ENCODE measurements at regions not wholly inside any gene's neighbourhood (a gene's known extent, or its start where the extent isn't known, plus 50 kb on each side); places are given as distances from the start of the nearest gene placed in this dataset.

DNA sequence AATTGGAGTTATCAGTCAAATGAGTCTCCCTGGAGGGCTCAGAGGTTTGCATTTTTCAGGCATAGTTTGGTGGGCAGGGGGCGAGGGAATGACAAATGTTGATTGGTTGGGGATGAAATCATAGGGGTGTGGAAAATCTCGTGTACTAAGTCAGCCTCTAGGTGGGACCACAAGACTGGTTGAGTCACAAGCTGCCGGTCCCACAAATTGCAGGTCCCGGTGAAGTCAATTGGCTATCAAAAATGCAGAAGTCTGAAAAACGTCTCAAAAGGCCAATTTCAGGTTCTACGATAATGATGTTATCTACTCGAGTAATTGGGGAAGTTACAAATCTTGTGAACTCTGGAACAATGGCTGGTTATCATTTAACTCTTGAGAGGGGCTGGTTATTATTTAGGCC is 98.8 kb upstream of the DHX15 start:
- H3K4me3 Mint-ChIP-seq: no peak overlapping the region
- H3K36me3 Mint-ChIP-seq: no peaks in the 10 kb centered on the region
- peak in 1 of 3 donors; percentile 29 for DNase-seq
- no peaks in the 10 kb centered on the region for H4K20me1 ChIP-seq (ENCODE audit: insufficient read depth, low read length)
- no peaks in the 10 kb centered on the region for H3K9me3 ChIP-seq (replicated peaks in 1 of 2; ENCODE audit: control insufficient read depth in 1 of 2, insufficient read depth in 1 of 2, low read length in 2 of 2)
- no peaks in the 10 kb centered on the region for H3K79me2 ChIP-seq (ENCODE audit: insufficient read depth, low read length)
- H3K4me2 ChIP-seq (replicated peaks; ENCODE audit: extremely low read depth, low read length, poor library complexity, severe bottlenecking): no peak overlapping the region
- peaks cover 3% of the 10 kb centered on the region for H3K4me1 Mint-ChIP-seq
- WGBS (ENCODE audit: insufficient coverage): 22% methylated on average over 4 of the region's 7 CpGs
- H3K9ac ChIP-seq (ENCODE audit: insufficient read depth, low read length, poor library complexity, severe bottlenecking): no peak overlapping the region
- no peaks in the 10 kb centered on the region for H3K27me3 ChIP-seq (ENCODE audit: control insufficient read depth in 2 of 2, insufficient read depth in 2 of 2, low read length in 2 of 2)
- no peaks in the 10 kb centered on the region for H3K36me3 ChIP-seq (replicated peaks in 1 of 2; ENCODE audit: control insufficient read depth in 1 of 2, insufficient read depth in 2 of 2, low read length in 2 of 2)
- no peak overlapping the region for H3K27ac Mint-ChIP-seq
- H3K4me1 ChIP-seq (ENCODE audit: control insufficient read depth in 1 of 2, insufficient read depth in 2 of 2, low read length in 2 of 2): no peaks in the 10 kb centered on the region
- no peak overlapping the region for H2AFZ ChIP-seq (ENCODE audit: insufficient read depth, low read depth, low read length, poor library complexity, severe bottlenecking)
- TF ChIP-seq, protein P1, sequence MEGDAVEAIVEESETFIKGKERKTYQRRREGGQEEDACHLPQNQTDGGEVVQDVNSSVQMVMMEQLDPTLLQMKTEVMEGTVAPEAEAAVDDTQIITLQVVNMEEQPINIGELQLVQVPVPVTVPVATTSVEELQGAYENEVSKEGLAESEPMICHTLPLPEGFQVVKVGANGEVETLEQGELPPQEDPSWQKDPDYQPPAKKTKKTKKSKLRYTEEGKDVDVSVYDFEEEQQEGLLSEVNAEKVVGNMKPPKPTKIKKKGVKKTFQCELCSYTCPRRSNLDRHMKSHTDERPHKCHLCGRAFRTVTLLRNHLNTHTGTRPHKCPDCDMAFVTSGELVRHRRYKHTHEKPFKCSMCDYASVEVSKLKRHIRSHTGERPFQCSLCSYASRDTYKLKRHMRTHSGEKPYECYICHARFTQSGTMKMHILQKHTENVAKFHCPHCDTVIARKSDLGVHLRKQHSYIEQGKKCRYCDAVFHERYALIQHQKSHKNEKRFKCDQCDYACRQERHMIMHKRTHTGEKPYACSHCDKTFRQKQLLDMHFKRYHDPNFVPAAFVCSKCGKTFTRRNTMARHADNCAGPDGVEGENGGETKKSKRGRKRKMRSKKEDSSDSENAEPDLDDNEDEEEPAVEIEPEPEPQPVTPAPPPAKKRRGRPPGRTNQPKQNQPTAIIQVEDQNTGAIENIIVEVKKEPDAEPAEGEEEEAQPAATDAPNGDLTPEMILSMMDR (IDR thresholded peaks at IDR 0.05): no peak
- intact Hi-C loops (cut with micrococcal nuclease): no loop called here
- H3K27me3 Mint-ChIP-seq (ENCODE audit: low read depth in 3 of 3): peaks cover 8 to 12% (median 10%) of the 10 kb centered on the region in 3 donors
- H3K27ac ChIP-seq (ENCODE audit: low read depth in 1 of 2, low read length in 2 of 2): no peak overlapping the region
- H3K4me3 ChIP-seq (replicated peaks in 1 of 3; ENCODE audit: low read depth in 2 of 3, low read length in 3 of 3): no peak overlapping the region
- H3K9me3 Mint-ChIP-seq: peaks cover 0 to 3% (median 2%) of the 10 kb centered on the region in 7 donors

DNA sequence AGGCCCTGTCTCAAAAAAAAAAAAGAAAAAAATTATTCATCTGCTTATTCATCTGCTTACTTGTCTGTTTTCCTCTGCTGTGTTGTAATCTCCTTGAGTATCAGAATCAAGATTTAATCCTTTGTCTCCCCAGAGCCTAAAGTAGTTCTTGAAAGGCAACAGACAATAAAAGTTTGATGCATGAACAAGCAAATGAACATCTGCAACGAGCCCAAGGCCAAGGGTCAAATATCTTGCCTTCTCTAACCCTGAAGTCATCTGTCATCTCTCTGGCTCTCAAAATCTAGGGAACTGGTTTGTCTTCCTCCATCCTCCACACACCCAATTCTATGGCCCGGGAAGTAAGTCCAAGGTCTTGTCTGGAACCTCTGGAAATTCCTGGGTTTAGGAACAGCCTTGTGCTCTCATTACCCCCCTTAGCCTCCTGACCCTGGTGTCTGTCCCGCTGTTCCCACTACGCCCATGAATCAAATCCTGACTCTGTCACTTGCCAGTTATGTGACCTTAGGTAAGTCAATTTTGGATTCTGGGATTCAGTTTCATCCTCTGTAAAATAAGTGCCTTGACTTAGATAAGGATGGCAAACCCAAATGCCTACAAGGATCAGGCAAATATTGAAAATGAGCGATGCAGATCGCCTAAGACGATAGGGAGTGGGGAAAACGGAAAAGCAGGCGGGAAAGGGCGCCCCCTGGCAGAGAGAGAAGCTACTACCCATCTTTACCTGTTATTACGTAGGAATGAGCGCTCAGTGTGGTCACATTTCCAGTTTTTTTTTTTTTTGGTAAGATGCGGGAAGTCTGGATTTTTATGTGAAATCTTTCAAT is 102.7 kb upstream of the DHX15 start:
- H3K4me1 Mint-ChIP-seq: peaks cover 3% of the 10 kb centered on the region

More for the DNA sequence above, 102.7 kb upstream of the DHX15 start:
- Mint-ChIP-seq H3K36me3 (no peaks in the 10 kb centered on the region), H3K27me3 (ENCODE audit: low read depth in 3 of 3) (peaks cover 2 to 6% (median 2%) of the 10 kb centered on the region in 3 donors), H3K9me3 (peaks cover 0 to 2% (median 0%) of the 10 kb centered on the region in 7 donors), H3K27ac (no peak overlapping the region), H3K4me3 (no peak overlapping the region)
- Histone ChIP-seq H3K4me3 (replicated peaks in 1 of 3; ENCODE audit: low read depth in 2 of 3, low read length in 3 of 3) (no peak overlapping the region), H2AFZ (ENCODE audit: insufficient read depth, low read depth, low read length, poor library complexity, severe bottlenecking) (no peak overlapping the region), H3K9ac (ENCODE audit: insufficient read depth, low read length, poor library complexity, severe bottlenecking) (no peak overlapping the region), H3K4me2 (replicated peaks; ENCODE audit: extremely low read depth, low read length, poor library complexity, severe bottlenecking) (no peak overlapping the region), H4K20me1 (ENCODE audit: insufficient read depth, low read length) (no peaks in the 10 kb centered on the region), H3K9me3 (replicated peaks in 1 of 2; ENCODE audit: control insufficient read depth in 1 of 2, insufficient read depth in 1 of 2, low read length in 2 of 2) (no peaks in the 10 kb centered on the region), H3K27ac (ENCODE audit: low read depth in 1 of 2, low read length in 2 of 2) (no peak overlapping the region), H3K79me2 (ENCODE audit: insufficient read depth, low read length) (no peaks in the 10 kb centered on the region), H3K27me3 (ENCODE audit: control insufficient read depth in 2 of 2, insufficient read depth in 2 of 2, low read length in 2 of 2) (no peaks in the 10 kb centered on the region), H3K36me3 (replicated peaks in 1 of 2; ENCODE audit: control insufficient read depth in 1 of 2, insufficient read depth in 2 of 2, low read length in 2 of 2) (no peaks in the 10 kb centered on the region), H3K4me1 (ENCODE audit: control insufficient read depth in 1 of 2, insufficient read depth in 2 of 2, low read length in 2 of 2) (no peaks in the 10 kb centered on the region)
- DNase-seq: peak in 1 of 3 donors; percentile 10
- WGBS (ENCODE audit: insufficient coverage): 46% methylated on average over 6 of the region's 13 CpGs
- intact Hi-C loops (cut with micrococcal nuclease): no loop called here
- TF ChIP-seq, protein P1 (IDR thresholded peaks at IDR 0.05): peak; percentile 79
